GM19025 (cell line): ENCODE measurements at regions not wholly inside any gene's neighbourhood (a gene's known extent, or its start where the extent isn't known, plus 50 kb on each side); places are given as distances from the start of the nearest gene placed in this dataset.

Experiments
- ATAC-seq: cut with Tn5 transposase; IDR thresholded peaks from one replicate; pipeline ENCODE4 v1.9.1; 2021; ENCODE audit warnings: mild to moderate bottlenecking, low read depth, moderate library complexity; ENCODE audit not compliant: unreplicated experiment

DNA sequence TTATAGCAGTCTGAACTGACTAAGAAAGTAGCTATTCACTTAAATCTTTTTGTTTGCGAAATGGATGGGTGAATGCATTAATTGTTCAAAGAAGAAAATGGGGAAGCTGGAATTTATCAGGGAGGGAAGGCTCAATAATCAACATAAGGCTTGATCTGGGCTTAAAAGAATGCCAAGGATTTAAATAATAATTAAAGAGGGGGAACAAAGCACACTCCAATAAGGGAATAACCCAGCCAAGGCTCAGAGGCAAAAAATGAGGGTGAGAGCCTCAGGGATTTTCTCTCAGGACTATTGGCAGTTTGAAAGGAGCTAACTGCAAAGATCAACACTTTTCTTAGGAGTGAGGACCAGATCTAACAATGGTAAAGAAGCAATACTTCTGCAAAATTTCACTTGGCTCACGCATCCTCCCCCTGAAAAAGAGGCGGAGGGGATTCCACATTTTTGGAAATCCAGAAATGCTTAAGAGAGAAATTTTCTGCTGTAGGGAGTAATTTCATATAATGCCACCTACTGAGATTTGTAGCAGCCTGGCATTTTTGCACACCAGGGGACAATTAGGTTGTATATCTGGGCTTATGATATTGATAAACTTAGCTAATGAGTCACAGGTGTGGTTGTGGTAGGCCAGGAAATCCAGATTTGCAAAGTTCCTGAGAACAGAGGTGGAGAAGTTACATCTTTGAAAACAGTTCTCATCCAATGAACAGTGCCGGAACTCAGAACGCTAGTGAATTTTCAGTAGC is 405.1 kb downstream of the TUSC7 start:
- no peak for ATAC-seq

DNA sequence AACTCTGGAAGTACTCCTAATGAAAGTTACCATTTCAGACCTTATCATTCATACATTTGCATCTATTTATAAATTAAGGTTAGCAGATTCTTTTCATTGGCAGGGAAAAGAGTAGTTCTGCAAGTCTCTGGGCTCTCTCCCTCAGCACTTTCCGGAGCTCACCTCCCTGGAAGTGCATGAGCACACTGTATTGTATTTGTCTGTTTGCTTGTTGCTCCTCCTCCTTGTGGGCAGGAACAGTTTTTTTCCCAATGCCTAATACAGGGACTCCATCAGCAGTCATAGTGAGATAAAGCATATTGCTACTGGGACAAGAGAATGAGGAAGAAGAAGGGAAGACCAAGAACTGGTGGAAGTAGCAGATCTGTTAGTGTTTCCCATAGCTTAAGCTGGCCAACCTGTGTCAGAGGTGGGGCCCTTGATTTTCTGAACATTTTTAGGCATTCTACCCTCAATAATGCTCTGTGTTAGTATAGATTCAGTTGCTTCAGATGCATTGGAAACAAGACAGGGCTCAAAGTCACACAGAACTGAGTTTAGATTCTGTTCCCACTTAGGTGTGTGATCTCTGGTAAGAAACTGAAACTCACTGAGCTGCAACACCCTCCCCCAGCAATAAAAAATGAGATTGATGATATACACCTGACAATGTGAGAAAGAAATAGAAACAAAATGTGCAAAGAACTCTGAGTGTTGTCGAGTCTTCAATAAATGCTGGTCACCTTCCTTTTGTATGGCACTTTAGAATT is 407.8 kb downstream of the TUSC7 start:
- ATAC-seq: no peak

DNA sequence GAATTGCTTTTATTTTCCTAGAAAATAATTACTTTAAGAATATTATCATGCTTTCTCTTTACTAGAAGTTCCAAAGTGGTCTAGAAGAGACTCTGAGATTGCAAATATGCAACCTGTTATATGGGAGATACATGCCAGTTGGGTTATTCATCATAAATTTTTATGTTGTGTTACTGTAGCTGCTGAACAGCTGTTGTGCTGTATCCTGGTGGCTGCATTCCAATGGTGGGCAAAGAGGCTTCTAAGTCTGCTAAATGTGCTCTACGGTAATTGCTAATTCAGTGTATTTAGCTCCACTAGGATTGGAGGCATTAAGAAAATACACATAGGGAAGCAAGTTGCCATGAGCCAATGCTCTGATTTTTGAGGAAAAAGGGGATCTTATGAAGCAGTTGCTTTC is 409.0 kb downstream of the TUSC7 start:
- ATAC-seq: no peak

DNA sequence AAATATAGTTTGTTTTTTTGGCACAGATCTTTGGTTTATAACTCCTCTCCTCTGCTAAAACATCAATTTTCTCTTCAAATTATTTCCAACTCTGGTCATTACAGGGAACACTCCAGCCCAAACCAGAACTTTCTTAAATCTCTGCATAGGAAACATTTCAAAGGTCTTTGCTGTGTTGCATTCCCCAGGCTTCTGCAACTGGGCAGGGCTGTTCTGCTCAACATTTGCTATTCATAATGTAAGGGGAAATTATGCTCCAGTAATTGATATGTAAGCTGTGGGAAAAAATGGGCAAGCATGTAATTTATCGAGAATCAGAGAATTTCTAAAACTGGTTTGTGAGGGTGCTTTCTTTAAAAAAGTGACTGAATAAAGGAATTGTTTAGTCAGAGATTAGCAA is 410.4 kb downstream of the TUSC7 start:
- ATAC-seq: no peak

DNA sequence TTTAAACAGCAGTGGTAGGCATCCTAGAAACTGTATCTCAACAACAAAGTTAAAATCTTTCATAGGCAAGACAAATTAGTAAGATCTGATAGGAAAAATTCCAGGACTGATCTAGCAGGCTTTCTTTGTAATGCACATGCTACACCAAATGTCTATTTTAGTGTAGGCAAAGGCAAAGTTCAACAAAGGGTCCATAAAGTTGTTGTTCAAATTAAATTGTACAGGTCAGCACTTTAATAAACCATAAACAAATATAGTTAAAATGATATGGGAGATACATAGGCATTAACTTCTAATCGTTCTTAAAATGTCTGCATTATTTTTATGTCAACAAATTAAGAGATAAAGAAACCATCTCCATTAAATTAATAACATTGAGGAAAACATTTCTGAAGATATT is 413.0 kb downstream of the TUSC7 start:
- ATAC-seq: no peak

DNA sequence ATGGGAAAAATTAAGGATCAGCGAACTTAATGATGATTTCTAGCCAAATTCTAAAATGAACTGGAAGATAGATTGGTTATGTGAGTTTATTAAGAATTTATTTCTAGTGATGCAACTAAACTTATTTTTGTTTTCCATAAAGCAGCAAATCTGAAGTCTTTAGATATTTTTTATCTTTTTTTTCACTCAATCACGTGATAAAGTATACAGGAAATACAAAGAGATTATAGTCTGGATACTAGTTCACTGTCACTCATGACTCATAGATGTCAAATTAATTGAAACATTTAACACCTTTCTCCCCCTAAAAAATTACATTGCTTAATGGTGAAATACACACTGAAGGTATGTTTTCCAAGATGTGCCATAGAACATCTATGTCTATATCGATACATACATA is 416.9 kb downstream of the TUSC7 start:
- ATAC-seq: no peak

DNA sequence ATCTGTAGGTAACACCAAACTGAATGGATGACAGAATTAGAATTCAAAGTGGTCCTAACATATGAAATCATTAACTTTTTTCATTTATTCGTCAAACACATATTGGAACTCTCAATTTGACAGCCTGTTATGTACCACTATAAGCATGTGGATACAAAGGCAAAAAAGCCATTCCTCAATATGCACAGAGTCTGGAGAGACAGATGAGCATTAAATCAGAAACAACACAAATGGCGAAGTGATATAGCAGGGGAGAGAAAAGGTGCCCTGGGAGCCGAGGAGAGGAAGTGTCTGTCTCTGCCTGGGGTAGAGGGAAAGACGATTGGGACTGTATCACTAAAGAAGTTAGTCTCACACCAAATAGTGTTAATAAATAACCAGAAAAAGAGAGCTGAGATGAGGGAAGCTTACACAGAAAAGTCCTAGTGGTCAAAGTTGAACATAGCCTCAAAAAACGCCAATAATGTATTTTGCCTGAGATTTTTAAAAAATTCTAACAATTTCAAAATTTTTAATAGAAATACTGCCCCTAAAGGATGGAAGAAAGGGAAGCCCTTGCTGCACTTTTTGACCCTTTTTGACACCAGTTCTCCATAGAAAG is 417.5 kb downstream of the TUSC7 start:
- ATAC-seq: no peak

DNA sequence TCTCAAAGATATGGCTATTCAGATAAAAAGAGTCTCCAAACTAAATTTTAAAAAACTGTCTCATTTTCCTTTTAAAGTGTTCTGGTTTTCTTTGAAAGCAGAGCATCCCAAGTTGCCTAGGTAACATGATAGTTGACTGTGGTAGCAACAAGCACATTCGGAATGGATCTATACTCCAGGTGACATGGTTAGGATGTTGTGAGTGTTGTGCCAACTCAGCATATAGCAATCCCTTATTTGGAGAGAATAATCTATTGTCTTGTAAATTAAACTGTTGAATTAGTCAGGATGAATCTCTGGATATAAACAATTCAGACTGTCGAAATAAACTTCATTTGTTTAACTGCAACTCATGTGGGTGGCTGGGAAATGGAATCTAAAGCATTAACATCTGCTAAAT is 418.6 kb downstream of the TUSC7 start:
- no peak for ATAC-seq

DNA sequence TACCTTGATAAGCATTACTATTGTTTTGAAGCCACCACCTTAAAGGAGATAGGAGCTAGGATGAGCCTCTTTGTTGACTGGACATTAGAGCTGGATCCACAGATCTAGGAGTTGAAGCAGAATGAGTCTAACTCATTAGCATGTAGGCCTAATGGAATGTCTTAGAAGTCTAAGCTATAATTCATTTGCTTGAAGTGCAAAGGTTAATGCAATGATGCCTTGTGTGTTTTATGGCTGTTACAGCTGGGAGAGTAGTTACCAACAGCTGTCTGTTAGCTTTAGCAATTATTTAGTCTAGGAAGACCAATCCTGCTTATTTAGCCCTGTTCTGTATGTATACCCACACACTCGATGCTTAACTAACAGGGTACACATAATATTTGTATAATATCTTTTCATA is 419.3 kb downstream of the TUSC7 start:
- no peak for ATAC-seq

DNA sequence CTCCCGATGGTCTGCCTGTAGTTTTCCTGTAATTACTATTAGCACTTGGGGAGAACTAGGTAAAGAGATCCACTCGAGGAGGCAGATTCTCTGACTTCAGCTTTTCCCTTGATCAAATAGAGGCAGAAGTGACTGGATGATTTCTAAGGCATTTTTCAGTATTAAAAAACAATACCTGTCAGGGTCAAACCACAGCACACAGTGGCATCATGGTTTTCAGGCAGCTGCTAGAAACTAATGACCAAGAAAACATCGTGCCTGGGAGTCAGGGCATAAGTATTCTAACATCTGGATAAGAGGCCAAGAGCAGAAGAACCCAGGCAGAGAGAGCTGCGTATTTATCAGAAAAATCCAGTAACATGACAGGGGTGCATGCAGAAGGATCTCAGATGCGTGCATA is 419.9 kb downstream of the TUSC7 start:
- ATAC-seq: no peak

DNA sequence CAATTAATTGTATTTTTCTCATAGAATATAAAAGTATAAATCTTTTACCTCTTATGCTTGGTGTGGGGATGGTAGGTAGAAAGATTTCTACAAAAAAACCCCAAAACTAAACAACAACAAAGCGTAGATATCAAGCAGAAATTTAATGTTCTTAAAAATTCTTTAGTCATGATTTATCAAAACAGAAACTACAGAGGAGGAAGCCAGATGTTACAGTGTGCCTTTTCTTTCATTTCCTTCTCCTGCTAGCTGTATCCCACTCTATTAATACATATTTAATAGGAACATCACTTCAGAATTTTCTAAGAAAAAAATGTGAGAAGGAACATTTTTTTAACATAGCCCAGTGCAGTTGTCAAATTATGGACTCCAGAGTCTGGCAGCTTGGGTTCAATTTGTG is 420.6 kb downstream of the TUSC7 start:
- ATAC-seq: no peak

DNA sequence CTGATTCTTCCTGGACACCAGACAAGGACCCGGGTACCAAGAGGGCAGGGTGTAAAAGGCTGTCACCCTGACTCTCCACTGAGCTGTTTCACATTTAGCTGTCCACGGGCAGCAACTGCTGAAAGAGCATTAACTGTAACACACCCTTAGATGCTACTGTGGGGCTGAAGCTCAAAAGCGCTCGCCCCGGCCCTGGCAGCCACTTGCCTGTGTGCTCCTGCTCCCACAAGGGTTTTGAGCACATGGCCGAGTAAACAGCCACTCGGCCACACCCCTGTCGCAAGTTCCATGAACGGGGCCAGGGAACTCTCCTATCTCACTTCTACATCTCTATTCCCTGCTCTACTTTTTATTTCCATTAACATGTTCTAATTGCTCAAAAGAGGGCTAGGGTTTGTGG is 421.7 kb downstream of the TUSC7 start:
- no peak for ATAC-seq

DNA sequence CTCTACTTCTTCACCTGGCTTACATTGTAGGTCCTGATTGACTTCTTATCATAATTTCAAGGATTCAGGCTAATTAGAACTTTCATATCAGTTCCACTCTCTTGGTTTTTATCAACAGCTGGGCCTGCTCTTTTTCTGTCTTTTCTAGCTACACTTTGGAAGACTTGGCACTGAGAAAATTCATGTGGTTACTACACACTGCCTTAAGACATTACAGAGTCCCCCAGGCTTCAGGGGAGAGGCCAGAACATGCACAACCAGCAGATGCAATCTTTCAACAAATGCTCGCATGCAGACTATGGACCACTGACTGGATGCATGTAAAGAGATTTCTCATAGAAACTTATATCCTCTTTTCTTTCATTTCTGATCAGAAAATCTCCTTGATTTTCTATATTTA is 423.5 kb downstream of the TUSC7 start:
- ATAC-seq: no peak

DNA sequence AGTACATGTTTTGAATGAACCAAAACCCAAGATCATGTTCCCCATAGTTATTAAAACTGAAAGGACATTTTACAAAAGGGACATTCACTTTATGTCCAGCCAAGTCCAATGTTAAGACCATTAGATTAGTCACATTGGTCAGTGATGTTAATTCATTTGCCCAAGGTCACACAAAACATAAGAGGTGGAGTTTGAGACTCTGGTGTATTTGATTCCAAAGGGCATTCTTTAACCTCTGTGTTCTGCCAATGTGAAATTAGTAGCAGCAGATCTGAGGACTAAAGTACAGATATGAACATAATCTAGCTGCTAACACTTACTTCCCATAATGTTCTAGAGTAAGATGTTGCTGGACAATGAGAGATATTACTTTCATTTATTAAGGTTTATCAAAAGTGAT is 425.6 kb downstream of the TUSC7 start:
- ATAC-seq: no peak

DNA sequence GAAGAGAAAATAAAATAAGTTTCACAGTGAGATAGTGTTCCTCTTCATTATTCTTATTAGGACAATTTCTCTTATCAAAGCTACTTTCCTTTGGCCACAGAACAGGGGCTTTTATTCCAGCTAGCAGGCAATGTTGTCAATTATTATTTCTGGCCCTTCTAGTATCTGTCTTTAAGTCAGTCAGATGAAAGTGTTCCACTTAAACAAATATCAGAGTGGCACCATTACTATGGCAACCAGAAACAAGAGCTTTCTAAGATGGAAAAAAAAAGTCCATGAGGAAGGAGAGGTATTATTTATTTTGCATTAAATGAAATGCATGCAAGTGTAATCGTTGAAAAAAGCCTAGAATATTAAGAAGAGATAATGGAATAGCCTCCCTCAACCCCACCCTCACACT is 426.4 kb downstream of the TUSC7 start:
- no peak for ATAC-seq

DNA sequence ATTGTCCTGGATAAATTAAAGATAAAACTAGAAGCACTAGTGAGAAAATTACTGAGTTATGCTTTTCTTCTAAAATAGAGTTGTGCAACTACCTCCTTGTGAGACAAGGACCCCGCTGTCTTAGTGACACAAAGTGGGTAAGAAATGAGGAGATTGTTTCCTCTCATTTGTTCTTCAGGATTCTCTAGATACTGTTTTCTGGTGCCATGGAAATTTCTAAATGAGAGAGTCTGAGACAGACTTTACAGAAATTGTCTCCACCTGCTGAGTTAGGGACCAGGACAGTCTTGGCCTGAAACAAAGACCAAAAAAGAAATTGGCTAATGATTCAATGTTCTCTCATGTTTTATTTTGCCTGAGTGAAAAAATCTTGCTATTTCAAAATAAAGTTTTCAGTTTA is 427.5 kb downstream of the TUSC7 start:
- ATAC-seq: no peak

DNA sequence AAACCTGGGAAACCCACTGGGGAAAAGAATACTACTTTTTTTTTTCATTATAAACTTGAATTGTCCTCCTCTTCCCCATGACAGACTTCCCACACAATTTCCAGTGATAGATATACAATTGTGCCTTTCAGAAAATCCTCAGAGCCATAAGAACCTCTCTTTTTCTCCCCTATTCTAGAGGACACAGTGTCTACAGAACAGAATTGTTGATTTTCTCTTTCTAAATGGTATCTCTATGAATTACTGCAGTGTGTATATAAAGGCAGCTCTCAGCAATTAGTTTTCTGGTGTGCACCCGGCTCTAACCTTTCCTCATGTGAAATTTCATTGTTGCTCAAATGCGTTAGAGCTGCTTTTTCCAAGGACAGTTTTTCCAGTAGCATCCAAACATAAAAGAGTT is 430.1 kb downstream of the TUSC7 start:
- no peak for ATAC-seq

DNA sequence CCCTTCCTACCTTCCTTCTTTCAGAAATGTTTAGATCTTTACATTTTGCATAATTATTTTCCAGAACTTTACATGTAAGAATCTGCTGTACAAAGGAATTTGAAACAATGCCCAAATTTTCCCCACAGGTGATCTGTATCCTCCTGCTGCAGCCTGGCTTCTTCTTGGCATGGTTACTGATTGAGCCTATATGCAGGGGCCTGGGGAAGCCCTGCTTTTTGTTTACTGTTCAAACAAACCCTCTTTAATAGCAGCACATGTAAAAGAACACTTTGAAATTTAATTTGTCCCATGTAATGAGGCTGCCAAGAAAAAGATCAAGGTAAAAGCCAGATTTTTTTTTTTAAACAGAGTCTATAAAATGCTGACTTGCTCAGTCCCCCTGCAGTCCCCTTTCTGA is 432.2 kb downstream of the TUSC7 start:
- ATAC-seq: no peak

DNA sequence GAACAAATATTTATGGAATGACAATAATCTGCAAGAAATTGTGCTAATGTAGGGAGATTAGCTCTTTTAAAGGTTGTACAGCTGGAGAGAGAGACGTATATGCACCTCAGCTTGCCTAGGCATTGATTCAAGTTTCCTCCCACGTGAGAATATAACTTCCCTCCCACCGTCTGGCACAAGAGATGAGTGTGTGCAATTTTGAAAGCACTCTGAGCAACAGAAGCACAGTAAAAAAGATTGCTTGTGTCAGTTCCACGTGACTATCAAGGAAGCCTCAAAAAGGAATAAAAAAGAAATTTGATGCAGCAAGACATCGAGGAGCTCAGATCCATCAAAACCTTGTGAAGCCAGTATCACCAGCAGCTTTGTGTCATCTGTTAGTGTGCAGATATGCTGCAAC is 435.3 kb downstream of the TUSC7 start:
- ATAC-seq: no peak

DNA sequence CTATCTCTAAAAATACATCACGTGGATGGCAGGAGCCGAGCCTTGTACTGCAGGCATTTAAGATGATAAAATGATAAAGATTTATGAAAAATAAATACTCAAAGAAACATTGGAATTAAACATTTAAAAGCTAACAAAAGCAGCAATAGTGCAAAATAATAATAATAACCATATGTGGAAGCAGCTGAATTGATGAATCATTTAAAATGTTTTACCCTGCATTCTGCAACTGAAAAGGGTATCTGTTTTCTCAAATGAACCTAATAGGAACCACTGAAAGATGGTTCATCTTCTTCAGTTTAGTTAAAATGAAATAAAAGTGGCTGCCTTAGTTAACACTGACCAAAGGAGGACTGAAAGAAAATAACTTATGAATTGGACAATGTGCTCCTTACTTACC is 436.1 kb downstream of the TUSC7 start:
- ATAC-seq: no peak

DNA sequence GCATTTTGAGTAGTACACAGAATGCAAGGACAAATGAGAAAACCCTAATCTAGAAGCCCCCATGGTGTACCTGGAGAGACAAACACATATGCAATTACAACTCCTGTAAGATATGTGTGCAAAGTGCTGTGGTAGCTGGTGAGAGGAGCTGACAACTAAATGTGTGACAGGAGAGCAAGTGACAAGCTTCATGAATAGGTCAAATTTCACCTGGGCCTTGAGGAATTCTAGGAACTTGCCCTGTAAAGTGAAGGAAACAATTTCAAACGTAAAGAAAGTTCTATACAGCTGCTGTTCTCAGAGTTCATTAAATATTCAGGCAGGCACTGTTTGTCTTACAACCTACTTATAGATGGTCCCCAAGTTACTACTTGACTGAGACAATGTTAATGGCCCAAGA is 437.0 kb downstream of the TUSC7 start:
- ATAC-seq: no peak

DNA sequence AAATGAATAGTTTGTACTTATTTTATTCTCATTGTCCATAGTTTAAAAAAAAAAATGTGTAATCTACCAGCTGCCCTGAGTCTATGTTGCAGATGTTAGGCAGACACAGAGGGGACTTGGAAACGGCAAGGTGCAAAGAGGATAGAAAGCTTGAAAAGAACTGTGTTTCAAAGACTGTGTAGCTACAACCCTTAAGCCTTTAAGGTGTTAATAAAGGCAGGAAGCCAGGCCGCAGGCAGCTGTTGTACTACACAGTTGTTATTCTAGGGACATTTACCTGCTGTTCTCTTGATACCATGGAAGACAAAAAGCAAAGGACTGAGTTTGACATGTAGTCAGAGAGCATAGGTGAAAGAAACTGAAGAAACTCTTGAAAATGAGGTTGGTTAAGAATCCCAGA is 440.0 kb downstream of the TUSC7 start:
- ATAC-seq: no peak
